AG04450 (cell line): ENCODE measurements at regions not wholly inside any gene's neighbourhood (a gene's known extent, or its start where the extent isn't known, plus 50 kb on each side); places are given as distances from the start of the nearest gene placed in this dataset.

ENCODE experiments used
- CTCF ChIA-PET: fragments of 300-600, 350-600 bp; formaldehyde crosslinking; extraction: SDS; loops from one replicate; lab custom pipeline; 2022; ENCODE audit warnings: antibody characterized with exemption, inconsistent platforms; lab: Charles Lee
- POLR2A ChIA-PET: fragments of 350-600 bp; formaldehyde crosslinking; extraction: SDS; loops from one replicate; lab custom pipeline; 2021; ENCODE audit warnings: antibody characterized with exemption, inconsistent platforms; lab: Yijun Ruan, JAX
- DNase-seq: peaks from one replicate; pipeline ENCODE4 v3.0.0-alpha.2; 2011; ENCODE audit warnings: low read depth, low spot score
- H3K27ac ChIP-seq: one replicate; pipeline ENCODE4 v1.5.1; 2012; ENCODE audit warnings: low read depth, low read length, control low read depth
- H3K27me3 ChIP-seq: one replicate; pipeline ENCODE4 v1.6.0; 2012; ENCODE audit warnings: low read length; ENCODE audit not compliant: control insufficient read depth, insufficient read depth
- H3K4me3 ChIP-seq: 2 replicates; pipeline ENCODE4 v1.5.1; 2011; ENCODE audit warnings: mild to moderate bottlenecking, low read depth, low read length, control low read depth
- H3K9me3 ChIP-seq: 2 replicates; pipeline ENCODE4 v1.5.1; 2012; ENCODE audit warnings: low read length; ENCODE audit not compliant: control insufficient read depth, insufficient read depth
- CTCF ChIP-seq: IDR thresholded peaks from 2 replicates; pipeline ENCODE4 v1.5.1; 2011; ENCODE audit warnings: low read depth, low read length, control low read depth, inconsistent platforms

- CTCF ChIA-PET: no interaction called here
- H3K4me3 ChIP-seq: no peak overlapping the region
Measured at GRCh38 chr14:28876572-28876945, 110.0 kb downstream of the FOXG1 start.

GRCh38 chr14:28877923-28878322 is 111.3 kb downstream of the FOXG1 start:
- no peak for DNase-seq
- no peak for TF ChIP-seq CTCF
- H3K27ac ChIP-seq: no peak overlapping the region
- H3K4me3 ChIP-seq: no peak overlapping the region
- no peaks in the 10 kb centered on the region for H3K9me3 ChIP-seq
- ChIA-PET POLR2A (no interaction called here), CTCF (no interaction called here)
- H3K27me3 ChIP-seq: no peaks in the 10 kb centered on the region

More at GRCh38 chr14:28876572-28876945, 110.0 kb downstream of the FOXG1 start:
- DNase-seq: no peak
- no peaks in the 10 kb centered on the region for H3K27me3 ChIP-seq
- TF ChIP-seq CTCF: no peak
- H3K9me3 ChIP-seq: no peaks in the 10 kb centered on the region
- no peak overlapping the region for H3K27ac ChIP-seq
- POLR2A ChIA-PET: no interaction called here

- Histone ChIP-seq H3K9me3 (no peaks in the 10 kb centered on the region), H3K27me3 (no peaks in the 10 kb centered on the region), H3K4me3 (no peak overlapping the region), H3K27ac (no peak overlapping the region)
- ChIA-PET POLR2A (no interaction called here), CTCF (no interaction called here)
- no peak for DNase-seq
- no peak for TF ChIP-seq CTCF
Measured at GRCh38 chr14:28879573-28879996, 113.0 kb downstream of the FOXG1 start.

- H3K27ac ChIP-seq: no peak overlapping the region
- H3K4me3 ChIP-seq: no peak overlapping the region
- TF ChIP-seq CTCF: no peak
- H3K9me3 ChIP-seq: no peaks in the 10 kb centered on the region
- DNase-seq: no peak
- no peaks in the 10 kb centered on the region for H3K27me3 ChIP-seq
- CTCF ChIA-PET: no interaction called here
- POLR2A ChIA-PET: no interaction called here
Measured at GRCh38 chr14:28886940-28887339, 120.4 kb downstream of the FOXG1 start.

GRCh38 chr14:28895389-28895788 is 128.8 kb downstream of the FOXG1 start:
- Histone ChIP-seq H3K27me3 (no peaks in the 10 kb centered on the region), H3K9me3 (no peaks in the 10 kb centered on the region), H3K27ac (no peak overlapping the region), H3K4me3 (no peak overlapping the region)
- ChIA-PET CTCF (no interaction called here), POLR2A (no interaction called here)
- TF ChIP-seq CTCF: no peak
- DNase-seq: no peak
